ENCODE measurements at regions not wholly inside any gene's neighbourhood (a gene's known extent, or its start where the extent isn't known, plus 50 kb on each side); places are given as distances from the start of the nearest gene placed in this dataset.

DNA sequence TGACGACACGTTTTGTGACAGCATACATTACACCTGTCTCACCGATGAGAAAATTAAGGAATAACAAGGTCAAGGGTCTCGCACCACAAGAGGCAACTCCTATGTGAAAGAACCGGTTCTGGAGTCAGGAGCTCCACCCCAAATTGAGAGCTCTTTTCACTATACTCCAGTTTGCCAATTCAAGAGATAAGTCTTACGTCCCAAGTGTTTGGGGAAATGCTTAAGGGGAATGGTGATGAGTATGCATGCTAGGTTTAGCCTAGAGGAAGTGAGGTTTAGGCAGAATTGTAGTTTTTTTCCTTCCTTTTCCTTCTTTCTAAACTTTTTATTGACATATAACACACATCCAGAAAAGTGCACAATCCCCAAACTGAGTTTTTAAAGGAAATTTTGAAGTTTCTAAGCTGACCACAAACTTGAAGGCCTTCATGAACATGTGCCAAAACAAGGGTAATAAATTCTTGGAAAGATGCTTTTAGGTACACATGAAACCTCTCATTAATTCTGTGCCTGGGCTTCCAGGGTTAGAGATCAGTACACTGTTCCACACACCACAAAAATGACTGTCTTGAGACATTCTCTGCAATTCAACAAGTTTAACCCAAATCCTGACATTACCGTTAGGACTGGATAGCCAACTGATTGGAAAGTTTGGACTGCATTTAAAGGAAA, 127.6 kb upstream of the SLC1A3 start:
- H3K4me3 ChIP-seq (ENCODE audit: extremely low read depth, insufficient read depth, low read length, poor library complexity, severe bottlenecking): no peak overlapping the region
- no peak overlapping the region for H3K27ac ChIP-seq (ENCODE audit: low read depth, low read length, severe bottlenecking)
- H3K4me1 ChIP-seq (ENCODE audit: control insufficient read depth, insufficient read depth, low read length, poor library complexity, severe bottlenecking): no peaks in the 10 kb centered on the region
- no peaks in the 10 kb centered on the region for H3K9me3 ChIP-seq (ENCODE audit: control insufficient read depth, low read length)
- 82% methylated on average over 5 of the region's 7 CpGs; no CpG with 5 or more reads in 1 of the 2 experiments for WGBS, 2 experiments (ENCODE audit: insufficient coverage in 2 of 2)
- H3K36me3 ChIP-seq (ENCODE audit: control insufficient read depth, insufficient read depth, low read length): no peaks in the 10 kb centered on the region

DNA sequence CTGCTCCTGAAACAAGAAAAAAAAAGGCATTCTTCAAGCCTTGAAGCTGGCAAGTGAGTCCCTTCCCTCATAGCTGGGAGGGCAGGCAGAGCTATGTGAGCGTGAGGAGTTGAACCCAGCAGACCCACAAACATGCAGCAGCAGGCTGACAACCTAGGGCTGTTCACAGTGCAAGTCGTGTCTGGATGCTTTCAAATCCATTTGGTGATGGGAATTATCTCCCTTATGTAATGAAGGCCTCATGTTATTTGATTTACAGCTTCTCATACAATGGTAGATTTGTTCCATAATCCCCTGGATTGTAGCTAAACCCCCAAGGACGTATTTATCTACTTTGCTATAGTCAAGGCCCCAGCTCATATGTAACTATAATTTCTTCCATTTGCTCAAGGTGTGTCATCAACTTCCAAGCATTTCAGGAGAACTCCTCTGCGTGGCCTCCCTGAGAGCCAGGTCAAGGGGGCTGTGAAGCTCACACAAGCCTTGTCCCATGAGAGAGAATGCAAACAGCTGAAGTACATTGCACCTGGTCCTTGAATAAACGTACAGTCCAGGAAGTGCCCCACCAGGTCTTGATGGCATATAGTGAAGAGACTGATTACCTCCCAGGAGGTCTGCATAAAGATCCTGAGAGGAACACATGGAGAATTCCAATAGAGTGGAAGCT, 124.8 kb upstream of the SLC1A3 start:
- Histone ChIP-seq H3K27ac (ENCODE audit: low read depth, low read length, severe bottlenecking) (no peak overlapping the region), H3K36me3 (ENCODE audit: control insufficient read depth, insufficient read depth, low read length) (no peaks in the 10 kb centered on the region)
- WGBS, 2 experiments (ENCODE audit: insufficient coverage in 2 of 2): 93 to 98% methylated on average over 3 to 5 of the region's 5 CpGs

DNA sequence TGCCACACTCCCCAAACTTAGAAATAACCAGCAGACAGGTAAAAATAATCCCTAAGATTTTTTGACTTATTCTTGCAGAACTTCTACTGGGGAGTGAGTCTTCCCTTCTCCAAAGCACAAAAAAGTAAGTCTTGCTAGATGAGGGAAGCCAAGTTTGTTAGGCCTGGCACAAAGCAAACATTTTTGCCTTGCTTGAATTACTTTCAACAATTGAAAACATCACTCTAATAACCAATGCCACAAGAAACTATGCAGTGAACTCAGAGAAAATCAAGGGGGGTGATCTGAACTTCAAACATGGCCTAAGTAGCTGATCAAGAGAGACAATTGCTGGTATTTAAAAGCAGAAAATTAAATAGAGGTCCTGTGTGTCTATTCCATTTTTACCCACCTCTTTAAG, 123.6 kb upstream of the SLC1A3 start:
- Histone ChIP-seq H3K4me1 (ENCODE audit: control insufficient read depth, insufficient read depth, low read length, poor library complexity, severe bottlenecking) (no peaks in the 10 kb centered on the region), H3K36me3 (ENCODE audit: control insufficient read depth, insufficient read depth, low read length) (no peaks in the 10 kb centered on the region), H3K27ac (ENCODE audit: low read depth, low read length, severe bottlenecking) (no peak overlapping the region), H3K9me3 (ENCODE audit: control insufficient read depth, low read length) (no peaks in the 10 kb centered on the region), H3K4me3 (ENCODE audit: extremely low read depth, insufficient read depth, low read length, poor library complexity, severe bottlenecking) (no peak overlapping the region)

More for the DNA sequence above, 124.8 kb upstream of the SLC1A3 start:
- Histone ChIP-seq H3K4me3 (ENCODE audit: extremely low read depth, insufficient read depth, low read length, poor library complexity, severe bottlenecking) (no peak overlapping the region), H3K4me1 (ENCODE audit: control insufficient read depth, insufficient read depth, low read length, poor library complexity, severe bottlenecking) (no peaks in the 10 kb centered on the region), H3K9me3 (ENCODE audit: control insufficient read depth, low read length) (no peaks in the 10 kb centered on the region)

DNA sequence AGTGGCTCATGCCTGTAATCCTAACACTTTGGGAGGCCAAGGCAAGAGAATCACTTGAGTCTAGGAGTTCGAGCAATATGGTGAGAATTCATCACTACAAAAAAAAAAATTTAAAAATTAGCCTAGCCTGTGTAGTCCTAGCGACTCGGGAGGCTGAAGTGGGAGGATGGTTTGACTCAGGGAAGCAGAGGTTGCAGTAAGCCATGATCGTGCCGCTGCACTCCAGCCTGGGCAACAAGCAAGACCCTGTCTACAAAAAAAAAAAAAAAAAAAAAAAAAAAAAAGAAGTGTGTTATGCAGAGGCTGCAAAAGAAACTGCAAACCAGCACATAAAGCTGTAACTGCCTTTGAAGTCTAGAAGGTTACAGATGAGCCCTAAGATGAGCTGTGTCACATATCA, 116.9 kb upstream of the SLC1A3 start:
- no CpG with 5 or more reads among the region's 5 CpGs for WGBS, 2 experiments (ENCODE audit: insufficient coverage in 2 of 2)
- Histone ChIP-seq H3K4me1 (ENCODE audit: control insufficient read depth, insufficient read depth, low read length, poor library complexity, severe bottlenecking) (peaks cover 10% of the 10 kb centered on the region), H3K9me3 (ENCODE audit: control insufficient read depth, low read length) (no peaks in the 10 kb centered on the region), H3K27ac (ENCODE audit: low read depth, low read length, severe bottlenecking) (no peak overlapping the region), H3K4me3 (ENCODE audit: extremely low read depth, insufficient read depth, low read length, poor library complexity, severe bottlenecking) (no peak overlapping the region), H3K36me3 (ENCODE audit: control insufficient read depth, insufficient read depth, low read length) (no peaks in the 10 kb centered on the region)

DNA sequence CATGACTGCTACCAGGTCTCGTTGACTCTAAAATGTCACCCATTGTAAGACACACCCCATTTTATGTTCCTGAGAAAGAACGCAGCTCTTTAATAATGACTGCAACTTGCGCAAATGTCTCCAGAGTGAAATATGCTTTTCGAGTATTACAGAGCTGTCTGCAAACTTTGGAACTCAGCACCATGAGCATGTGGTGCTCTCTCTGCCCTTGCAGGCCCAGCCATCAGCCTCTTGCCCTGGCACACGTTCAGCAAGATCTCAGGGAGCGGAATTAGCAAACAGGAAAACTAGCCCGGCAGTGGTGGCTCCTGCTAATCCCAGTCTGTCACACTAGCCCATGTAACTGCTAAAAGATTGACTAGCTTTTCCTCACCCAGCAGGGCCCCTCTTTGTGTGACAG, 114.5 kb upstream of the SLC1A3 start:
- WGBS, 2 experiments (ENCODE audit: insufficient coverage in 2 of 2): 66 to 67% methylated on average over 6 of the region's 7 CpGs
- H3K4me3 ChIP-seq (ENCODE audit: extremely low read depth, insufficient read depth, low read length, poor library complexity, severe bottlenecking): no peak overlapping the region
- H3K27ac ChIP-seq (ENCODE audit: low read depth, low read length, severe bottlenecking): no peak overlapping the region
- H3K4me1 ChIP-seq (ENCODE audit: control insufficient read depth, insufficient read depth, low read length, poor library complexity, severe bottlenecking): peaks cover 20% of the 10 kb centered on the region
- H3K9me3 ChIP-seq (ENCODE audit: control insufficient read depth, low read length): no peaks in the 10 kb centered on the region
- no peaks in the 10 kb centered on the region for H3K36me3 ChIP-seq (ENCODE audit: control insufficient read depth, insufficient read depth, low read length)

DNA sequence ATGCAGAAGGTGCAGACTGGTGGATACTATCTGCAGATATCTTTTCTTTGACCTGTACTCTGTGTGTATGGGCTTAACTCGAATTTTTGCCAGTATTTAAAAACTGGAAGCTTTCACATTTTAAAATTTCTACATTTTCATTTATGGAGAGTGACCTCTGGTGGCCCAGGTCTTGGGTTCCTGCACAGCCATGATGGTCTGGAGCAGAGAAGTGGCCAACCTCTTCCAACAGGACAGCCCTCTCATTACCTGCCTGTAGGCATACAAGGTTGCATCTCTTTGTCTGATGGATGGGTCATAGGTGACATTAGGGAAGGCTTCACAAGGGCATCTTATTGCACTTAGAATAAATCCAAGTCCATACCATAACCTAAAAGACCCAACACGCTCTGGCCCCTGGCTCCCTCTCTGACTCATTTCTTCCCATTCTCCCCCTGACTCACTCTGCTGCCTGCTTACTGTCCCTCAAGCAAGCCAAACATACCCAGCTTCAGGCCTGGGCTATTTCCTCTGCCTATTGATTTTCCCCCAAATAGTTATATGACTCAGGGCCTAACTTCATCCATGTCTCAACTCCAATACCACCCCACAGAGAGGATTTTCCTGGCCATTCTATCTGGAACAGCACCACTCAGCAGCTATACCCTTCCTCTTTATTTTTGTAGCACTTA, 113.3 kb upstream of the SLC1A3 start:
- no peaks in the 10 kb centered on the region for H3K36me3 ChIP-seq (ENCODE audit: control insufficient read depth, insufficient read depth, low read length)
- no peak overlapping the region for H3K4me3 ChIP-seq (ENCODE audit: extremely low read depth, insufficient read depth, low read length, poor library complexity, severe bottlenecking)
- H3K9me3 ChIP-seq (ENCODE audit: control insufficient read depth, low read length): no peaks in the 10 kb centered on the region
- peaks cover 20% of the 10 kb centered on the region for H3K4me1 ChIP-seq (ENCODE audit: control insufficient read depth, insufficient read depth, low read length, poor library complexity, severe bottlenecking)
- peak overlapping the region; percentile 57 for H3K27ac ChIP-seq (ENCODE audit: low read depth, low read length, severe bottlenecking)
- 75 to 76% methylated on average over 1 of the region's 2 CpGs for WGBS, 2 experiments (ENCODE audit: insufficient coverage in 2 of 2)

DNA sequence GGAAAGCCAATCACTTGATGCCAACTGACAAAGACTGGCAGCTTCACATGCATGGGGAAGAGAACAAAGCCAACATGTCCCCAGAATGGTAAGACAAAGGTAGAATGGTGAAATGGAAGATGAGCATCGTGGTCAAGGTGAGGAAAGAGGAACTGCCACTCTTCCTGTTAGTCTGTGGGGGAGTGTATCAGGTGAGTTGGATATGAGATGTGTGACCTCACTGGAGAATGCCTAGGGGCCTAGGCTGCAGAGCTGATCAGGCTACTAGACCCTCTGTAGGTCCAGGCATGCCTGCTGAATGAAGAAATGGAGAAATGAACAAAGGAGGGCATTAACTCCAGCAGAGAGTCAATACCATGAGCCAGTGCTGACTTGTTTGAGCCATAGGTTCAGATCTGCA, 112.4 kb upstream of the SLC1A3 start:
- Histone ChIP-seq H3K27ac (ENCODE audit: low read depth, low read length, severe bottlenecking) (no peak overlapping the region), H3K4me1 (ENCODE audit: control insufficient read depth, insufficient read depth, low read length, poor library complexity, severe bottlenecking) (peaks cover 20% of the 10 kb centered on the region), H3K36me3 (ENCODE audit: control insufficient read depth, insufficient read depth, low read length) (no peaks in the 10 kb centered on the region), H3K4me3 (ENCODE audit: extremely low read depth, insufficient read depth, low read length, poor library complexity, severe bottlenecking) (no peak overlapping the region), H3K9me3 (ENCODE audit: control insufficient read depth, low read length) (no peaks in the 10 kb centered on the region)
- WGBS, 2 experiments (ENCODE audit: insufficient coverage in 2 of 2): 82% methylated on average over 1 of the region's 1 CpG; no CpG with 5 or more reads in 1 of the 2 experiments

DNA sequence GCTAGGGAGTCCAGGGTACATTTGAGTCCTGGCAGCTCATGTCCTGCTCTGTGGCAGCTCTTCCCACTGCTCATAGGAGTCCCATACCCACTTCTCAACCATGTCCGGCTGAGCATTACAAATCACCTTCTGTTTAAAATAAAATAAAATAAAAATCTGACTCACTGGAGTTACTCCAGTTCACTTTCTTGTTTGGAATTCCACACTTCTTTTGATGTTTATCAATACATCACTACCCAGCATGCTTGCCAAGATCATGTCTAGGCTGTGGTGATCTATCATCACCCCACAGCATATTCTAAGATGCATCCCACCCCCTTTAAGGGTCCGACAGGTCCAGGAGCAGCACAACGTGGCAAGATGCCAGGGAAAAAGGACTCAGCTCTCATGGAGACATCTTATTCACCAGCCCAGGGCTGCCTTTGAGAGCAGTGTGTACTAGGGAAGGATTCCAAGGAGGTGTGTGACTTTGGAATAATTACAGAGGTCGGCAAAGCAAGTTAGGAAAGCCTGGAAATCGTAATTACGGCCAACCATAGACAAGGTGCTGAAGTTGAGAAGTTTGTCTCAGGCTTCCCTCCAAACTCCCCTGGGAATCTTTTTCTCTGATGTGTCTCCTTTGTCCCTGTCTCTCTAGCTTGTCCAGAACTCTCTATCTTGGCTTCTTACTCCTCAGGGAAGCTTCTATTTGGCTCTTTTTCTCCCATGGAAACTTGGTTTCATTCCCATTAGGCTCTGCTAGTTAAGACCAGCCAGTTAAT, 111.4 kb upstream of the SLC1A3 start:
- Histone ChIP-seq H3K9me3 (ENCODE audit: control insufficient read depth, low read length) (no peaks in the 10 kb centered on the region), H3K27ac (ENCODE audit: low read depth, low read length, severe bottlenecking) (no peak overlapping the region), H3K4me3 (ENCODE audit: extremely low read depth, insufficient read depth, low read length, poor library complexity, severe bottlenecking) (no peak overlapping the region), H3K36me3 (ENCODE audit: control insufficient read depth, insufficient read depth, low read length) (no peaks in the 10 kb centered on the region), H3K4me1 (ENCODE audit: control insufficient read depth, insufficient read depth, low read length, poor library complexity, severe bottlenecking) (peaks cover 20% of the 10 kb centered on the region)
- WGBS, 2 experiments (ENCODE audit: insufficient coverage in 2 of 2): 82 to 93% methylated on average over 3 to 4 of the region's 6 CpGs

DNA sequence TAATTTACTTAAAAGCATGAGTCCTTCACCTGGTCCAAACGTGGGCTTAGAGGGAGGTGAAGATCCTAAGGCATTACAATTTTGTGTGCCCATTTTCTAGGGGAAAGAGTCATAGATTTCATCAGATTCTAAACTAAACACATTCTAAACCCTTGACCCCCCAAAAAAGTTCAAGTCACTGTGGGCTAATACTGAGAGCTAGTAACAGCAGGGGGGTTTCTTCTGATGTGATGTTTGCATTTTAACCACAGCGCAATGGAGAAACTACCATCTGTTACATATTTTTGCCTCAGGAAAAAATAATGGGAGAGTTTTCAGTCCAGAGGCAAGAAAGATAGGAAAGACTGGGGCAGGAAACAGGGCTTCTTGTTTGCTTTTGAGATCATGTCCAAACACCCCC, 110.8 kb upstream of the SLC1A3 start:
- H3K4me1 ChIP-seq (ENCODE audit: control insufficient read depth, insufficient read depth, low read length, poor library complexity, severe bottlenecking): peaks cover 20% of the 10 kb centered on the region
- no CpG with 5 or more reads among the region's 2 CpGs for WGBS, 2 experiments (ENCODE audit: insufficient coverage in 2 of 2)
- no peaks in the 10 kb centered on the region for H3K36me3 ChIP-seq (ENCODE audit: control insufficient read depth, insufficient read depth, low read length)
- no peaks in the 10 kb centered on the region for H3K9me3 ChIP-seq (ENCODE audit: control insufficient read depth, low read length)
- H3K27ac ChIP-seq (ENCODE audit: low read depth, low read length, severe bottlenecking): no peak overlapping the region
- H3K4me3 ChIP-seq (ENCODE audit: extremely low read depth, insufficient read depth, low read length, poor library complexity, severe bottlenecking): no peak overlapping the region

DNA sequence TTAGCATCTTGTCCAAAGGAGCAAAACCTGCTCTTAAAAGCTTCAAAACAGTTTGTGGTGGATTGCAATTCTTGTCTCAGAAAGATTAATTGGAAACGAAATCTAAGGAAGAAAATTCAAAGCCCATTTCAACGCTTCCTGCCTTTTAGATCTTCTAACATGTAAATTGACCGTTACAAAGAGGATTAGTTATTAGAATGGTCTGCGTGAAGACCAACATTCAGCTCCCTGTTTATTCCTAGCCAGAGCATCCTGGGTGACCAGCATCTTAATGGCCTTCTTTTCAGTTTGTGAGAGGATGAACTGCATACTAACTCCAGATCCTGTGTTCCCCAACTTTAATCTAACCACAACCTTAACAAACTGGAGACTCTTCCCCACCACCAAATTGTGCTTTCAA, 109.9 kb upstream of the SLC1A3 start:
- Histone ChIP-seq H3K4me3 (ENCODE audit: extremely low read depth, insufficient read depth, low read length, poor library complexity, severe bottlenecking) (no peak overlapping the region), H3K36me3 (ENCODE audit: control insufficient read depth, insufficient read depth, low read length) (no peaks in the 10 kb centered on the region), H3K9me3 (ENCODE audit: control insufficient read depth, low read length) (no peaks in the 10 kb centered on the region), H3K4me1 (ENCODE audit: control insufficient read depth, insufficient read depth, low read length, poor library complexity, severe bottlenecking) (peaks cover 20% of the 10 kb centered on the region), H3K27ac (ENCODE audit: low read depth, low read length, severe bottlenecking) (no peak overlapping the region)
- 75 to 83% methylated on average over 1 of the region's 4 CpGs for whole genome bisulfite sequencing, 2 experiments (ENCODE audit: insufficient coverage in 2 of 2)

All from mesodermal cell (in vitro differentiated cells).